ENCODE measurements at regions not wholly inside any gene's neighbourhood (a gene's known extent, or its start where the extent isn't known, plus 50 kb on each side); places are given as distances from the start of the nearest gene placed in this dataset.

DNA sequence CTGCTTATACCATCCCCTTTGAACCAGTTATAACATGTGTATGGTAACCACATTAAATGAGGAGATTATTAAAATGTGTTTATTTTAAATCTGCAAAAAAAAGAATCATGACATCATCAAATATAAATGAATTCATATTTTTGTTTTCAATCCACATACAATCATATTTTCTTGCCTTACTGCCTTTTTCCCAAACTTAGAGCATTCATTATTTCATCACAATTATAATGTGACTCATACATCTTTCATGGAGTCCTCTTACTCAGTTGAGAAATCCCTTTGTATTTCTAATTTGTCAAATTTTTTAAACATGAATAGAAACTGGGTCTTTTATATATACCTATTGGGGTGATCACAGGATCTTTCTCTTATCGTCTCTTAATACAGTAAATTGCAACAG lies 909.6 kb downstream of the DSC3 start:
- WGBS (ENCODE audit: insufficient coverage, insufficient replicate concordance, low lambda C conversion rate, missing lambda C conversion rate) = 46% methylated on average over 1 of the region's 1 CpG
- no peak overlapping the region for H2AFZ ChIP-seq (ENCODE audit: control insufficient read depth, low read depth, low read length)
- no peak for ATAC-seq
- H3K4me2 ChIP-seq (ENCODE audit: control insufficient read depth, insufficient read depth) = no peak overlapping the region
- TF ChIP-seq FOXM1 (IDR thresholded peaks at IDR 0.05; ENCODE audit: low read depth, low read length) = no peak
- no peak for TF ChIP-seq FOS (IDR thresholded peaks at IDR 0.05; ENCODE audit: borderline replicate concordance, extremely low read depth, insufficient read length)
- TF ChIP-seq CHD4 (IDR thresholded peaks at IDR 0.05) = no peak
- no peak for TF ChIP-seq EGR1 (IDR thresholded peaks at IDR 0.05; ENCODE audit: borderline replicate concordance in 1 of 2, low read depth in 2 of 2, low read length in 2 of 2)
- no peak for TF ChIP-seq MEF2B (IDR thresholded peaks at IDR 0.05; ENCODE audit: partially characterized antibody, poor library complexity, severe bottlenecking)
- TF ChIP-seq CBX5 (IDR thresholded peaks at IDR 0.05; ENCODE audit: low read depth) = no peak
- TF ChIP-seq BACH1 (IDR thresholded peaks at IDR 0.05; ENCODE audit: borderline replicate concordance) = no peak
- TF ChIP-seq, protein P1, sequence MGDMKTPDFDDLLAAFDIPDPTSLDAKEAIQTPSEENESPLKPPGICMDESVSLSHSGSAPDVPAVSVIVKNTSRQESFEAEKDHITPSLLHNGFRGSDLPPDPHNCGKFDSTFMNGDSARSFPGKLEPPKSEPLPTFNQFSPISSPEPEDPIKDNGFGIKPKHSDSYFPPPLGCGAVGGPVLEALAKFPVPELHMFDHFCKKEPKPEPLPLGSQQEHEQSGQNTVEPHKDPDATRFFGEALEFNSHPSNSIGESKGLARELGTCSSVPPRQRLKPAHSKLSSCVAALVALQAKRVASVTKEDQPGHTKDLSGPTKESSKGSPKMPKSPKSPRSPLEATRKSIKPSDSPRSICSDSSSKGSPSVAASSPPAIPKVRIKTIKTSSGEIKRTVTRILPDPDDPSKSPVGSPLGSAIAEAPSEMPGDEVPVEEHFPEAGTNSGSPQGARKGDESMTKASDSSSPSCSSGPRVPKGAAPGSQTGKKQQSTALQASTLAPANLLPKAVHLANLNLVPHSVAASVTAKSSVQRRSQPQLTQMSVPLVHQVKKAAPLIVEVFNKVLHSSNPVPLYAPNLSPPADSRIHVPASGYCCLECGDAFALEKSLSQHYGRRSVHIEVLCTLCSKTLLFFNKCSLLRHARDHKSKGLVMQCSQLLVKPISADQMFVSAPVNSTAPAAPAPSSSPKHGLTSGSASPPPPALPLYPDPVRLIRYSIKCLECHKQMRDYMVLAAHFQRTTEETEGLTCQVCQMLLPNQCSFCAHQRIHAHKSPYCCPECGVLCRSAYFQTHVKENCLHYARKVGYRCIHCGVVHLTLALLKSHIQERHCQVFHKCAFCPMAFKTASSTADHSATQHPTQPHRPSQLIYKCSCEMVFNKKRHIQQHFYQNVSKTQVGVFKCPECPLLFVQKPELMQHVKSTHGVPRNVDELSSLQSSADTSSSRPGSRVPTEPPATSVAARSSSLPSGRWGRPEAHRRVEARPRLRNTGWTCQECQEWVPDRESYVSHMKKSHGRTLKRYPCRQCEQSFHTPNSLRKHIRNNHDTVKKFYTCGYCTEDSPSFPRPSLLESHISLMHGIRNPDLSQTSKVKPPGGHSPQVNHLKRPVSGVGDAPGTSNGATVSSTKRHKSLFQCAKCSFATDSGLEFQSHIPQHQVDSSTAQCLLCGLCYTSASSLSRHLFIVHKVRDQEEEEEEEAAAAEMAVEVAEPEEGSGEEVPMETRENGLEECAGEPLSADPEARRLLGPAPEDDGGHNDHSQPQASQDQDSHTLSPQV (IDR thresholded peaks at IDR 0.05) = no peak
- TF ChIP-seq ESRRA (IDR thresholded peaks at IDR 0.05; ENCODE audit: low read length) = no peak
- no peak for TF ChIP-seq TARDBP (IDR thresholded peaks at IDR 0.05; ENCODE audit: borderline replicate concordance)
- TF ChIP-seq FOXK2 (IDR thresholded peaks at IDR 0.05) = no peak
- no peak for TF ChIP-seq NR2F1 (conservative IDR thresholded peaks at IDR 0.05)
- TF ChIP-seq PAX5 (IDR thresholded peaks at IDR 0.05; ENCODE audit: borderline replicate concordance, low read depth, low read length) = no peak
- no peak for TF ChIP-seq CEBPB (IDR thresholded peaks at IDR 0.05; ENCODE audit: borderline replicate concordance in 1 of 2, low read depth in 2 of 2, low read length in 2 of 2)
- TF ChIP-seq, protein P2, sequence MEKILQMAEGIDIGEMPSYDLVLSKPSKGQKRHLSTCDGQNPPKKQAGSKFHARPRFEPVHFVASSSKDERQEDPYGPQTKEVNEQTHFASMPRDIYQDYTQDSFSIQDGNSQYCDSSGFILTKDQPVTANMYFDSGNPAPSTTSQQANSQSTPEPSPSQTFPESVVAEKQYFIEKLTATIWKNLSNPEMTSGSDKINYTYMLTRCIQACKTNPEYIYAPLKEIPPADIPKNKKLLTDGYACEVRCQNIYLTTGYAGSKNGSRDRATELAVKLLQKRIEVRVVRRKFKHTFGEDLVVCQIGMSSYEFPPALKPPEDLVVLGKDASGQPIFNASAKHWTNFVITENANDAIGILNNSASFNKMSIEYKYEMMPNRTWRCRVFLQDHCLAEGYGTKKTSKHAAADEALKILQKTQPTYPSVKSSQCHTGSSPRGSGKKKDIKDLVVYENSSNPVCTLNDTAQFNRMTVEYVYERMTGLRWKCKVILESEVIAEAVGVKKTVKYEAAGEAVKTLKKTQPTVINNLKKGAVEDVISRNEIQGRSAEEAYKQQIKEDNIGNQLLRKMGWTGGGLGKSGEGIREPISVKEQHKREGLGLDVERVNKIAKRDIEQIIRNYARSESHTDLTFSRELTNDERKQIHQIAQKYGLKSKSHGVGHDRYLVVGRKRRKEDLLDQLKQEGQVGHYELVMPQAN (conservative IDR thresholded peaks at IDR 0.05) = no peak
- TF ChIP-seq, protein P3, sequence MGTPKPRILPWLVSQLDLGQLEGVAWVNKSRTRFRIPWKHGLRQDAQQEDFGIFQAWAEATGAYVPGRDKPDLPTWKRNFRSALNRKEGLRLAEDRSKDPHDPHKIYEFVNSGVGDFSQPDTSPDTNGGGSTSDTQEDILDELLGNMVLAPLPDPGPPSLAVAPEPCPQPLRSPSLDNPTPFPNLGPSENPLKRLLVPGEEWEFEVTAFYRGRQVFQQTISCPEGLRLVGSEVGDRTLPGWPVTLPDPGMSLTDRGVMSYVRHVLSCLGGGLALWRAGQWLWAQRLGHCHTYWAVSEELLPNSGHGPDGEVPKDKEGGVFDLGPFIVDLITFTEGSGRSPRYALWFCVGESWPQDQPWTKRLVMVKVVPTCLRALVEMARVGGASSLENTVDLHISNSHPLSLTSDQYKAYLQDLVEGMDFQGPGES (IDR thresholded peaks at IDR 0.05) = no peak
- TF ChIP-seq RFX5 (IDR thresholded peaks at IDR 0.05; ENCODE audit: low read depth, low read length) = no peak
- BruUV-seq (replicated peaks) = no TSS peak
- no peaks in the 10 kb centered on the region for H3K79me2 ChIP-seq (ENCODE audit: control insufficient read depth, insufficient read depth, low read length)
- in situ Hi-C loops (cut with MboI) (no loop called here), intact Hi-C loops (cut with micrococcal nuclease; ENCODE audit: unreplicated experiment) (no loop called here)
- no peak for FAIRE-seq
- no peaks in the 10 kb centered on the region for H3K9me3 ChIP-seq (replicated peaks; ENCODE audit: control insufficient read depth, insufficient read depth, low read length)
- no peaks in the 10 kb centered on the region for H4K20me1 ChIP-seq (ENCODE audit: control insufficient read depth, insufficient read depth)
- no peaks in the 10 kb centered on the region for H3K36me3 ChIP-seq (ENCODE audit: control insufficient read depth in 2 of 2, insufficient read depth in 2 of 2, low read length in 1 of 2)
- ChIA-PET CTCF (interaction anchor here (0.6 kb wide), 1 partner anchor 267 kb away, joined by 3 read pairs; no protein-coding TSS in a partner anchor), POLR2A (no interaction called here), RAD21 (ENCODE audit: unreplicated experiment) (no interaction called here), SMC1A (ENCODE audit: uncharacterized antibody, unreplicated experiment) (no interaction called here)
- no peak overlapping the region for H3K9ac ChIP-seq (ENCODE audit: control insufficient read depth, insufficient read depth, low read length)
- no peak overlapping the region for H3K4me3 ChIP-seq
- no peaks in the 10 kb centered on the region for H3K4me1 ChIP-seq (ENCODE audit: control insufficient read depth, insufficient read depth, low read length)
- DNase-seq (ENCODE audit: low read depth, low spot score) = no peak
- no peaks in the 10 kb centered on the region for H3K27me3 ChIP-seq (replicated peaks in 1 of 2; ENCODE audit: control insufficient read depth in 2 of 2, insufficient read depth in 2 of 2, low read length in 1 of 2)
- no peak overlapping the region for H3K27ac ChIP-seq (ENCODE audit: control insufficient read depth, insufficient read depth)
